ENCODE measurements at regions not wholly inside any gene's neighbourhood (a gene's known extent, or its start where the extent isn't known, plus 50 kb on each side); places are given as distances from the start of the nearest gene placed in this dataset.

DNA sequence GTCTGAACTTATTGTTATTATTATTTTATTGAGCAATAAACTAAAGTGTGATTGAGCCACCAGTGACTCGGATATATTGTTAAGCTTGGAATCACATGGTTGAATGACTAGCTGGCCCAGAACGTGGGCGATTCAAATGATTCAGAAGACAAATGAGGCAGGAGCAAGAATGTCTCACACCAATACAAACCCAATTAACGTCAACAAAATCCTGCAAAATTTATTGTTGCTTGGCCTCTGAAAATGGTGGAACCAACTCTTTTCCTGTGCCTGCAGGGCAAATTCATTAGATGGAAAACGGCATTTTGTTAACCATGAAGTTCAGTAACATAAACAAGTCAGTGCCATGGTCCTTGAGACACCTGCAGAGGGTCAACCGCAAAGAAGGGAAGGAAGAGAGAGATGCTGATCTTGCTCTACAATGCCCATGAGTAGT, 482.0 kb downstream of the SETD4 start:
- Histone ChIP-seq H3K27ac (no peak overlapping the region), H3K4me3 (no peak overlapping the region)
- no peak for DNase-seq (ENCODE audit: low spot score)
- TF ChIP-seq, protein P1, sequence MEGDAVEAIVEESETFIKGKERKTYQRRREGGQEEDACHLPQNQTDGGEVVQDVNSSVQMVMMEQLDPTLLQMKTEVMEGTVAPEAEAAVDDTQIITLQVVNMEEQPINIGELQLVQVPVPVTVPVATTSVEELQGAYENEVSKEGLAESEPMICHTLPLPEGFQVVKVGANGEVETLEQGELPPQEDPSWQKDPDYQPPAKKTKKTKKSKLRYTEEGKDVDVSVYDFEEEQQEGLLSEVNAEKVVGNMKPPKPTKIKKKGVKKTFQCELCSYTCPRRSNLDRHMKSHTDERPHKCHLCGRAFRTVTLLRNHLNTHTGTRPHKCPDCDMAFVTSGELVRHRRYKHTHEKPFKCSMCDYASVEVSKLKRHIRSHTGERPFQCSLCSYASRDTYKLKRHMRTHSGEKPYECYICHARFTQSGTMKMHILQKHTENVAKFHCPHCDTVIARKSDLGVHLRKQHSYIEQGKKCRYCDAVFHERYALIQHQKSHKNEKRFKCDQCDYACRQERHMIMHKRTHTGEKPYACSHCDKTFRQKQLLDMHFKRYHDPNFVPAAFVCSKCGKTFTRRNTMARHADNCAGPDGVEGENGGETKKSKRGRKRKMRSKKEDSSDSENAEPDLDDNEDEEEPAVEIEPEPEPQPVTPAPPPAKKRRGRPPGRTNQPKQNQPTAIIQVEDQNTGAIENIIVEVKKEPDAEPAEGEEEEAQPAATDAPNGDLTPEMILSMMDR (IDR thresholded peaks at IDR 0.05): no peak

DNA sequence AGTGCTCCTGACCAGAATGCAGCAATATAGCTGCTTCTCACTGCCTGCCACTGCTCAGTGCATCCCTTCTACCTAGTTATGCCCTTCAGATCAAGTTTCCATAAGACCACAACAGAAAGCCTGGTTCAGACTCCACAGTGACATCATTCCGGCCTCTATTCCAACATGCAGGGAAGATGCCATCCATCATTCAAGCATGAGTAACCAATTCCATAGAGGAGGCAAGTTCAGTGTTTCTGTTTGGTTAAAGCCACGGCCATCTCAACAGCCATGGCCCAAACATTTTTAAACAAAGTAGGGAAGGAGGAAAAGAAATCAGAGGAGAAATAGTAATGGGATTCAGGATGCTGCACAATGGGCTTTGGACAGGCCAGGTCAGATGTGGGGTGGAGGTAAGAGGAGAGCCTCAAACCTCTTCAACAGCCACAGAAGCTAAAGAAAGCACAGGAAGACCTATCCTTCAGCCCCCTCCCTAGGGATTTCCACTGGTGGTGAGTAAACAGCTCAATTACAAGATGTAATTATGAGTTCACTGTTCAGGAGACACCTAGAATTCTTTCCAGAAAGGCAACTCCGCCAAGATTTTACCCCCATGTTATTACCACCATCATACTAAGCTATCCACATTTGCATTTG, 484.9 kb downstream of the SETD4 start:
- no peak for DNase-seq (ENCODE audit: low spot score)
- TF ChIP-seq, protein P1 (IDR thresholded peaks at IDR 0.05): no peak
- Histone ChIP-seq H3K27ac (no peak overlapping the region), H3K4me3 (no peak overlapping the region)

DNA sequence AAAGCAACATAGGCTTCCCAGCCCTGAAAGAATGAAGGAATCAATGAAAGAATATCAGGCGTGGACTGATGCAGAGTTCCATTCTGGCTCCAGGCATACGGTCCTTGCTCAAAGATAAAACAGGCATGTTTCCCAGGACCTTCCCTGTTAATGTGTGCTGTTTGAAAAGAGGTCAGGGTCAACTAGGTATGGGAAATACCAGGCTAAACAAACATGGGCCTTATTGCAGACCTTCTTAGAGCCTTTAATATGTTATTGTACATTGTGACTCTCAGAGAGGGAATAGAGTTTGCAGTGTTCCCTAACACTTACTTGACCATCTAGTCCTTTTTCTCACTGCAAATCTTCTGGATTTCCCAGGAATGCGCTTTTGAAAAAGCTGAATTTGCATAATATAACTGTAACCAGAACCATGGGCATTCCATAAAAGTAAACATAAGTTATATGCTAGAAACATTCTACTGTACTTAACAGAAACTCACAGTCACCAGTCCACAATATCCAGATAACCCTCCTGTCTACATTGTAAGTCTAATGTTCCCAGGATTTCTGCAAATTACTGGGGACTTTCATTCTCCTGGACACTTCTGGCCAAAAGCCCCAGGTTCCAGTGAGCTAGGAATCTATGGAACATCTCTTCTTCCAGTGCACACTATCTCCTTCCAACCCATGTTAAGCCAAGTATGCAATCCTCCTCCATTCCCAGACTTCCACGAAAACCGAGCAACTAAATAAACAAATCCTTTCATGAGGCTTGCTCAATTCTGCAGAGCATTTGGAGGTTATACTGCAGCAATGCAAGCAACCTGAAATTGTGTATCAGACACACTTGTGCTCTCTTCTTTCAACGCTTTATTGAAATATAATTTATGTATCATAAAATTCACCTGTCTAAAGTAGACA, 486.6 kb downstream of the SETD4 start:
- H3K4me3 ChIP-seq: no peak overlapping the region
- TF ChIP-seq, protein P1 (IDR thresholded peaks at IDR 0.05): no peak
- no peak overlapping the region for H3K27ac ChIP-seq
- DNase-seq (ENCODE audit: low spot score): no peak

DNA sequence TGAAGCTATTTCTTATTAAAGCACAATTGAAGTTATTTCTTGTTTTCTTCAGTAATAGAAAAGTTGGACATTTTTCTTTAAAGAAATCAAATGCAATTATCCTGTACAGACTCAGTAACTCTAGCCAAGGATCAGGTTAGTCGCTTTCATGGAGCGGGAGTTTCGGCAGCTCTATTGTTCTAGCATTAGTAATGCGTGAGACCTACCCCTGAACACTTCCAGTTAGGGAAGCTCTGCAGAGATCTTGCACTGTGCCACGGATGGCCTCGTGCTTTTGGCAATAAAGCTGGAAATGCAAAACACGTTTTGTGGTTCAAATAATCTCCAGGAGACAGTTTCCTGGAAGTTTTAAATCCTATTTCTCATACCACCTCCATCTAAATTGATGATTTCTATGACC, 488.4 kb downstream of the SETD4 start:
- no peak for DNase-seq (ENCODE audit: low spot score)
- TF ChIP-seq, protein P1 (IDR thresholded peaks at IDR 0.05): no peak
- Histone ChIP-seq H3K27ac (no peak overlapping the region), H3K4me3 (no peak overlapping the region)

DNA sequence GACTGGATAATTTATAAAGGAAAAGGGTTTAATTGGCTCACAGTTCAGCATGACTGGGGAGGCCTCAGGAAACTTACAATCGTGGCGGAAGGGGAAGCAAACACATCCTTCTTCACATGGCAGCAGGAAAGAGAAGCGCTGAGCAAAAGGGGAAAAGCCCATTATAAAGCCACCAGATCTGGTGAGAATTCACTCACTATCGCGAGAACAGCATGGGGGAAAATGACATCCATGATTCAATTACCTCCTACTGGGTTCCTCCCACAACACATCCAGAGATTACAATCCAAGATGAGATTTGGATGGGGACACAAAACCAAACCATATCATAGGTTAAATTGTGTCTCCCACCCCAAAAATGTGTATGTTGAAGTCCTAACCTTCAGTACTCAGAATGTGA, 491.7 kb downstream of the SETD4 start:
- Histone ChIP-seq H3K27ac (no peak overlapping the region), H3K4me3 (no peak overlapping the region)
- TF ChIP-seq, protein P1 (IDR thresholded peaks at IDR 0.05): no peak
- DNase-seq (ENCODE audit: low spot score): no peak

DNA sequence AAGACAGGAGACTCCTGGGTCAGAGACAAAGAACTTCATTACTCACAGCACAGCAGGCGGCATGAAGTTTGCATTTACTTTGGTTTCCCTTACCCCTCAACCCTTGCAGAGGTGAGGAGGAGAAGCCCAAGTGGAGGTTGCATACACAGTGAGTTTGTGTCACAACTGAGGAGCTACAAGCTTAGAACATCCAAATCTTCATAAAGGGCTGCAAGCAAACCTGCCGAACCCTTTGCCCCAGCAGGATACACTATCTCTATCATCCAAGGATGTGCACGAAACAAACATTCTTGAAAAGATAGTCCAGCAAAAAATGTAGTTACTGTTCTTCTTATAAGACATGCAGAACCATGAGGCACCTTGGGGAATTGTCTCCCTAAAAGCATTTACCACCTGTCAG, 493.5 kb downstream of the SETD4 start:
- no peak for DNase-seq (ENCODE audit: low spot score)
- TF ChIP-seq, protein P1 (IDR thresholded peaks at IDR 0.05): no peak
- H3K4me3 ChIP-seq: no peak overlapping the region
- H3K27ac ChIP-seq: no peak overlapping the region
